Vagina (tissue), 2 donors: ENCODE measurements at regions not wholly inside any gene's neighbourhood (a gene's known extent, or its start where the extent isn't known, plus 50 kb on each side); places are given as distances from the start of the nearest gene placed in this dataset.

ENCODE experiments used
- CTCF ChIP-seq, 3 experiments: fragments of 450-650 bp in 2 of 3; fragments of 200-600 bp in 1 of 3; sonication (generic) in 1 of 3; IDR thresholded peaks; one replicate each; pipeline ENCODE4 v1.5.1; 2017 to 2019; ENCODE audit warnings: antibody characterized with exemption in 3 of 3, mild to moderate bottlenecking in 2 of 3, moderate library complexity in 2 of 3
- POLR2AphosphoS5 ChIP-seq, 2 donors: sonication (generic); formaldehyde crosslinking; IDR thresholded peaks; one replicate each; pipeline ENCODE4 v1.9.0; 2017; ENCODE audit warnings: antibody characterized with exemption in 2 of 2, mild to moderate bottlenecking in 2 of 2, low read depth in 1 of 2; ENCODE audit not compliant: insufficient read depth in 1 of 2

GRCh38 chr3:178450476-178450875 lies 85.8 kb upstream of the KCNMB2 start:
- TF ChIP-seq CTCF (IDR thresholded peaks at IDR 0.05) (no peak), POLR2AphosphoS5 (IDR thresholded peaks at IDR 0.05; ENCODE audit: insufficient read depth in 1 of 2, low read depth in 1 of 2) (no peak)
